HCT116 (cell line): ENCODE measurements at regions not wholly inside any gene's neighbourhood (a gene's known extent, or its start where the extent isn't known, plus 50 kb on each side); places are given as distances from the start of the nearest gene placed in this dataset.

Experiments
- CEBPB ChIP-seq: IDR thresholded peaks from 2 replicates; pipeline ENCODE4 v1.6.1; 2012; ENCODE audit warnings: low read depth
- POLR2A ChIP-seq: IDR thresholded peaks from 2 replicates; pipeline ENCODE4 v1.7.0; 2011; ENCODE audit warnings: borderline replicate concordance; ENCODE audit not compliant: insufficient read depth, insufficient read length; ENCODE audit errors: extremely low read depth
- RAD21 ChIP-seq: IDR thresholded peaks from 2 replicates; pipeline ENCODE4 v1.6.1; 2012; ENCODE audit warnings: low read depth, mild to moderate bottlenecking
- REST ChIP-seq: IDR thresholded peaks from 2 replicates; pipeline ENCODE4 v1.6.1; 2012; ENCODE audit warnings: low read depth

- TF ChIP-seq POLR2A = no peak
- no peak for TF ChIP-seq REST
- no peak for TF ChIP-seq RAD21
- no peak for TF ChIP-seq CEBPB
These were observed 351.3 kb upstream of the LRRTM4 start for GRCh38 chr2:77873506-77873905.
